Mammary epithelial cell (primary cell): ENCODE measurements at regions not wholly inside any gene's neighbourhood (a gene's known extent, or its start where the extent isn't known, plus 50 kb on each side); places are given as distances from the start of the nearest gene placed in this dataset.
A peak's percentile ranks its signal among the peaks of the same experiment; 100 is the strongest.

ENCODE experiments used
- CTCF ChIP-seq, 2 donors: IDR thresholded peaks in 1 of 2; conservative IDR thresholded peaks in 1 of 2; 2 replicates each; pipeline ENCODE4 v1.5.1; 2011 to 2012; ENCODE audit warnings: inconsistent platforms in 2 of 2, low read length in 2 of 2, mild to moderate bottlenecking in 2 of 2, control low read depth in 1 of 2, low read depth in 1 of 2; ENCODE audit not compliant: insufficient read depth in 1 of 2; ENCODE audit errors: extremely low read depth in 1 of 2
- EZH2 ChIP-seq: IDR thresholded peaks from 2 replicates; pipeline ENCODE4 v1.6.1; 2012; ENCODE audit warnings: low read length, inconsistent platforms, borderline replicate concordance

- TF ChIP-seq CTCF (conservative IDR thresholded peaks at IDR 0.05 in 1 of 2, IDR thresholded peaks at IDR 0.05 in 1 of 2; ENCODE audit: extremely low read depth in 1 of 2, insufficient read depth in 1 of 2, low read depth in 1 of 2, low read length in 2 of 2) (peak in 1 of 2 donors; percentile 2), EZH2 (no peak)
Measured at GRCh38 chr6:134690048-134690447, 259.9 kb downstream of the ALDH8A1 start.
